CD4-positive, alpha-beta T cell (primary cell): ENCODE measurements at regions not wholly inside any gene's neighbourhood (a gene's known extent, or its start where the extent isn't known, plus 50 kb on each side); places are given as distances from the start of the nearest gene placed in this dataset.

Experiments
- ATAC-seq: fragments of 200-7000 bp; cut with Tn5 transposase; one replicate; pipeline ENCODE4 v1.10.0; 2022; ENCODE audit warnings: mild to moderate bottlenecking; ENCODE audit not compliant: poor library complexity
- CTCF ChIA-PET: fragments of 350-600 bp; sonication (Branson Sonifier 250); formaldehyde crosslinking; loops from one replicate; lab custom pipeline; 2021; ENCODE audit warnings: antibody characterized with exemption, inconsistent platforms; lab: Charles Lee
- POLR2A ChIA-PET: fragments of 350-600 bp; sonication (Branson Sonifier 250); formaldehyde crosslinking; loops from one replicate; lab custom pipeline; 2021; ENCODE audit warnings: antibody characterized with exemption, inconsistent platforms; lab: Charles Lee
- DNase-seq, 14 experiments: peaks; one replicate each; pipeline ENCODE4 v3.0.0-alpha.2; 2013 to 2020; ENCODE audit warnings: mixed read lengths in 2 of 14
- H3K27ac ChIP-seq, 2 donors: one replicate each; pipeline versions ENCODE4 v1.5.1 to v1.7.0; 2013; ENCODE audit warnings: low read length in 2 of 2, low read depth in 1 of 2, mild to moderate bottlenecking in 1 of 2
- H3K27me3 ChIP-seq, 2 experiments: 1 replicate in 1 of 2; 2 replicates in 1 of 2; pipeline versions ENCODE4 v1.6.1 to v1.7.0; 2013; ENCODE audit warnings: low read length in 2 of 2, control low read depth in 1 of 2, mild to moderate bottlenecking in 1 of 2, moderate library complexity in 1 of 2; ENCODE audit not compliant: insufficient read depth in 2 of 2, control insufficient read depth in 1 of 2
- H3K36me3 ChIP-seq: one replicate; pipeline ENCODE4 v1.6.1; 2013; ENCODE audit warnings: low read length, control low read depth; ENCODE audit not compliant: insufficient read depth
- H3K4me1 ChIP-seq: one replicate; pipeline ENCODE4 v1.6.1; 2013; ENCODE audit warnings: low read length, control low read depth; ENCODE audit not compliant: insufficient read depth
- H3K4me3 ChIP-seq: one replicate; pipeline ENCODE4 v1.5.1; 2013; ENCODE audit warnings: mild to moderate bottlenecking, low read length, moderate library complexity
- H3K9me3 ChIP-seq, 2 experiments: 1 replicate in 1 of 2; 2 replicates in 1 of 2; pipeline versions ENCODE4 v1.6.1 to v1.7.0; 2013; ENCODE audit warnings: low read length in 2 of 2, mild to moderate bottlenecking in 2 of 2, control low read depth in 1 of 2, moderate library complexity in 1 of 2; ENCODE audit not compliant: control insufficient read depth in 1 of 2, insufficient read depth in 1 of 2
- H3K27ac Mint-ChIP-seq: one replicate; pipeline ENCODE4 v1.8.0; 2020; ENCODE audit warnings: mixed read lengths
- H3K27me3 Mint-ChIP-seq: one replicate; pipeline ENCODE4 v1.8.0; 2021; ENCODE audit warnings: mixed read lengths
- H3K36me3 Mint-ChIP-seq: one replicate; pipeline ENCODE4 v1.8.0; 2021; ENCODE audit warnings: low read depth, mixed read lengths
- H3K4me1 Mint-ChIP-seq: one replicate; pipeline ENCODE4 v1.8.0; 2021; ENCODE audit warnings: low read depth, mixed read lengths
- H3K4me3 Mint-ChIP-seq: one replicate; pipeline ENCODE4 v1.8.0; 2020; ENCODE audit warnings: mild to moderate bottlenecking, mixed read lengths
- H3K9me3 Mint-ChIP-seq: one replicate; pipeline ENCODE4 v1.8.0; 2020; ENCODE audit warnings: mixed read lengths
- CTCF ChIP-seq: fragments of 200-600 bp; IDR thresholded peaks from one replicate; pipeline ENCODE4 v1.8.0; 2022; ENCODE audit warnings: antibody characterized with exemption, mild to moderate bottlenecking
- intact Hi-C, 2 experiments: fragments of 100-400 bp; cut with DNase I in 1 of 2; cut with micrococcal nuclease in 1 of 2; formaldehyde crosslinking; loops; one replicate each; pipeline versions ENCODE4 v1.15.1 to v1.9.0; 2023 to 2025; cut with DNase I, micrococcal nuclease

GRCh38 chr10:121242741-121243608, 355.3 kb downstream of the FGFR2 start:
- peaks cover 0 to 13% of the 10 kb centered on the region in 2 experiments for H3K9me3 ChIP-seq
- Mint-ChIP-seq H3K36me3 (no peaks in the 10 kb centered on the region), H3K4me1 (no peaks in the 10 kb centered on the region), H3K27ac (no peak overlapping the region), H3K9me3 (no peaks in the 10 kb centered on the region), H3K27me3 (peaks cover 7% of the 10 kb centered on the region), H3K4me3 (no peak overlapping the region)
- TF ChIP-seq CTCF, result no peak
- H3K4me3 ChIP-seq, result no peak overlapping the region
- ChIA-PET POLR2A (no interaction called here), CTCF (no interaction called here)
- no peaks in the 10 kb centered on the region for H3K4me1 ChIP-seq
- no peak for ATAC-seq
- no peaks in the 10 kb centered on the region for H3K36me3 ChIP-seq
- no peak for DNase-seq
- no peak overlapping the region for H3K27ac ChIP-seq
- intact Hi-C loops, result no loop called here
- H3K27me3 ChIP-seq, result no peaks in the 10 kb centered on the region

- no peak overlapping the region for H3K27ac Mint-ChIP-seq
- Histone ChIP-seq H3K4me3 (no peak overlapping the region), H3K27ac (no peak overlapping the region), H3K27me3 (no peaks in the 10 kb centered on the region), H3K36me3 (no peaks in the 10 kb centered on the region), H3K4me1 (no peaks in the 10 kb centered on the region), H3K9me3 (peaks cover 0 to 10% of the 10 kb centered on the region in 2 experiments)
- no peaks in the 10 kb centered on the region for H3K4me1 Mint-ChIP-seq
- no peak for TF ChIP-seq CTCF
- CTCF ChIA-PET, result no interaction called here
- no peaks in the 10 kb centered on the region for H3K9me3 Mint-ChIP-seq
- H3K36me3 Mint-ChIP-seq, result no peaks in the 10 kb centered on the region
- POLR2A ChIA-PET, result no interaction called here
- DNase-seq (no peak), ATAC-seq (no peak)
- H3K4me3 Mint-ChIP-seq, result no peak overlapping the region
- intact Hi-C loops, result no loop called here
- peaks cover 7% of the 10 kb centered on the region for H3K27me3 Mint-ChIP-seq
Measured at GRCh38 chr10:121243609-121244241, 354.5 kb downstream of the FGFR2 start.

GRCh38 chr10:121244818-121245217, 353.4 kb downstream of the FGFR2 start:
- DNase-seq (no peak), ATAC-seq (no peak)
- no peak for TF ChIP-seq CTCF
- H3K27ac ChIP-seq, result no peak overlapping the region
- peaks cover 0 to 9% of the 10 kb centered on the region in 2 experiments for H3K9me3 ChIP-seq
- Mint-ChIP-seq H3K9me3 (no peaks in the 10 kb centered on the region), H3K27ac (no peak overlapping the region), H3K4me3 (no peak overlapping the region), H3K27me3 (peaks cover 7% of the 10 kb centered on the region), H3K4me1 (no peaks in the 10 kb centered on the region), H3K36me3 (no peaks in the 10 kb centered on the region)
- intact Hi-C loops, result no loop called here
- ChIA-PET CTCF (no interaction called here), POLR2A (no interaction called here)
- no peaks in the 10 kb centered on the region for H3K4me1 ChIP-seq
- no peaks in the 10 kb centered on the region for H3K36me3 ChIP-seq
- H3K27me3 ChIP-seq, result no peaks in the 10 kb centered on the region
- H3K4me3 ChIP-seq, result no peak overlapping the region
